ENCODE measurements at regions not wholly inside any gene's neighbourhood (a gene's known extent, or its start where the extent isn't known, plus 50 kb on each side); places are given as distances from the start of the nearest gene placed in this dataset.
"Not testable (repeated sequence)": the region's sequence is repeated elsewhere in the genome, so short reads cannot be mapped to it uniquely, and the experiment has no call there.

DNA sequence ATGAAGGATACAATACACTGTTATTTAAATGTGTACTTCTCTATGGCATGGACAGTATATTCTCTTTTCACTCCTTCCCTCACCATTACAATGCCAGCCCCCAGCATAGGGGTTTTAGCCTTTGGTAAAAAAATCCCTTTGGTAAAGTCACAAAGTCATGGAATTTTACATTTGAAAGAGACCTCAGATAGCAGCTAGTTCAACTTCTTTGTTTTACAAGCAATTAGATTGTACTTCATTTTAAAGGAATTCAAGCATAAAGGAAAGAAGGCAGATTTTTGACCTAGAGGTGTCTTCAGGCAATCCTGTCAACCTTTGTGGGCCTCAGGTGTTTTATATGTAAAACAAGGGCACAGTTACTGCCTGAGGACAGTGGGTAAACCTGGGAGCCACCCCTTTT, 1188.4 kb upstream of the AUTS2 start:
- no peak overlapping the region for H3K27ac ChIP-seq (ENCODE audit: low read length)
- ATAC-seq (replicated peaks in 1 of 4) (no peak), DNase-seq (no peak)
- H3K27me3 ChIP-seq (replicated peaks in 1 of 2; ENCODE audit: control insufficient read depth in 2 of 2, extremely low read depth in 1 of 2, insufficient read depth in 2 of 2, low read length in 1 of 2): no peaks in the 10 kb centered on the region
- no peak overlapping the region for H3K4me3 ChIP-seq (ENCODE audit: control insufficient read depth in 1 of 2, extremely low read depth in 1 of 2, low read length in 1 of 2)
- no peaks in the 10 kb centered on the region for H3K36me3 ChIP-seq (ENCODE audit: control insufficient read depth in 2 of 2, extremely low read depth in 1 of 2, insufficient read depth in 1 of 2, low read length in 1 of 2)
- POLR2A ChIA-PET: interaction anchor here in 1 of 2 donors (0.7 kb wide), 1 partner anchor 11 kb away, joined by 3 read pairs; no protein-coding TSS in a partner anchor
- Mint-ChIP-seq H3K4me1 (no peaks in the 10 kb centered on the region), H3K36me3 (no peaks in the 10 kb centered on the region), H3K4me3 (no peak overlapping the region), H3K27ac (no peak overlapping the region), H3K27me3 (no peaks in the 10 kb centered on the region), H3K9me3 (peaks cover 8 to 19% (median 9%) of the 10 kb centered on the region in 3 donors)
- no peaks in the 10 kb centered on the region for H3K4me1 ChIP-seq (ENCODE audit: control insufficient read depth in 1 of 2, extremely low read depth in 1 of 2, insufficient read depth in 2 of 2, low read length in 2 of 2)
- CTCF ChIA-PET: no interaction called here
- H3K9me3 ChIP-seq: peaks cover 4% of the 10 kb centered on the region

- not testable (repeated sequence) for H3K27ac ChIP-seq (ENCODE audit: low read length)
These were observed 1187.6 kb upstream of the AUTS2 start for GRCh38 chr7:68410693-68411092.

GRCh38 chr7:68411742-68412141, 1186.5 kb upstream of the AUTS2 start:
- Histone ChIP-seq H3K27me3 (replicated peaks in 1 of 2; ENCODE audit: control insufficient read depth in 2 of 2, extremely low read depth in 1 of 2, insufficient read depth in 2 of 2, low read length in 1 of 2) (no peaks in the 10 kb centered on the region), H3K4me1 (ENCODE audit: control insufficient read depth in 1 of 2, extremely low read depth in 1 of 2, insufficient read depth in 2 of 2, low read length in 2 of 2) (no peaks in the 10 kb centered on the region), H3K9me3 (peaks cover 9% of the 10 kb centered on the region), H3K27ac (ENCODE audit: low read length) (no peak overlapping the region), H3K4me3 (ENCODE audit: control insufficient read depth in 1 of 2, extremely low read depth in 1 of 2, low read length in 1 of 2) (no peak overlapping the region), H3K36me3 (ENCODE audit: control insufficient read depth in 2 of 2, extremely low read depth in 1 of 2, insufficient read depth in 1 of 2, low read length in 1 of 2) (no peaks in the 10 kb centered on the region)
- whole genome bisulfite sequencing (ENCODE audit: insufficient coverage): 40% methylated on average over 3 of the region's 6 CpGs
- Mint-ChIP-seq H3K9me3 (peaks cover 6 to 14% (median 8%) of the 10 kb centered on the region in 3 donors), H3K27me3 (no peaks in the 10 kb centered on the region), H3K27ac (no peak overlapping the region), H3K4me3 (no peak overlapping the region), H3K36me3 (no peaks in the 10 kb centered on the region), H3K4me1 (no peaks in the 10 kb centered on the region)
- ATAC-seq (replicated peaks in 1 of 4): no peak
- CTCF ChIA-PET: no interaction called here
- POLR2A ChIA-PET: no interaction called here
- no peak for DNase-seq

More at GRCh38 chr7:68410693-68411092, 1187.6 kb upstream of the AUTS2 start:
- DNase-seq; H3K4me3 ChIP-seq (ENCODE audit: control insufficient read depth in 1 of 2, extremely low read depth in 1 of 2, low read length in 1 of 2); H3K27me3 Mint-ChIP-seq; H3K36me3 ChIP-seq (ENCODE audit: control insufficient read depth in 2 of 2, extremely low read depth in 1 of 2, insufficient read depth in 1 of 2, low read length in 1 of 2); H3K27ac Mint-ChIP-seq; ATAC-seq (replicated peaks in 1 of 4); H3K4me1 ChIP-seq (ENCODE audit: control insufficient read depth in 1 of 2, extremely low read depth in 1 of 2, insufficient read depth in 2 of 2, low read length in 2 of 2); H3K27me3 ChIP-seq (replicated peaks in 1 of 2; ENCODE audit: control insufficient read depth in 2 of 2, extremely low read depth in 1 of 2, insufficient read depth in 2 of 2, low read length in 1 of 2); H3K4me1 Mint-ChIP-seq; CTCF ChIA-PET; H3K4me3 Mint-ChIP-seq; H3K36me3 Mint-ChIP-seq; H3K9me3 ChIP-seq: not testable (repeated sequence)
- H3K9me3 Mint-ChIP-seq: peaks cover 8 to 16% (median 8%) of the 10 kb centered on the region in 3 donors
- WGBS (ENCODE audit: insufficient coverage): 0% methylated on average over 1 of the region's 11 CpGs
- POLR2A ChIA-PET: interaction anchor here (0.7 kb wide), 2 partner anchors 12 to 283 kb away, joined by 3 to 5 read pairs; no protein-coding TSS in a partner anchor

DNA sequence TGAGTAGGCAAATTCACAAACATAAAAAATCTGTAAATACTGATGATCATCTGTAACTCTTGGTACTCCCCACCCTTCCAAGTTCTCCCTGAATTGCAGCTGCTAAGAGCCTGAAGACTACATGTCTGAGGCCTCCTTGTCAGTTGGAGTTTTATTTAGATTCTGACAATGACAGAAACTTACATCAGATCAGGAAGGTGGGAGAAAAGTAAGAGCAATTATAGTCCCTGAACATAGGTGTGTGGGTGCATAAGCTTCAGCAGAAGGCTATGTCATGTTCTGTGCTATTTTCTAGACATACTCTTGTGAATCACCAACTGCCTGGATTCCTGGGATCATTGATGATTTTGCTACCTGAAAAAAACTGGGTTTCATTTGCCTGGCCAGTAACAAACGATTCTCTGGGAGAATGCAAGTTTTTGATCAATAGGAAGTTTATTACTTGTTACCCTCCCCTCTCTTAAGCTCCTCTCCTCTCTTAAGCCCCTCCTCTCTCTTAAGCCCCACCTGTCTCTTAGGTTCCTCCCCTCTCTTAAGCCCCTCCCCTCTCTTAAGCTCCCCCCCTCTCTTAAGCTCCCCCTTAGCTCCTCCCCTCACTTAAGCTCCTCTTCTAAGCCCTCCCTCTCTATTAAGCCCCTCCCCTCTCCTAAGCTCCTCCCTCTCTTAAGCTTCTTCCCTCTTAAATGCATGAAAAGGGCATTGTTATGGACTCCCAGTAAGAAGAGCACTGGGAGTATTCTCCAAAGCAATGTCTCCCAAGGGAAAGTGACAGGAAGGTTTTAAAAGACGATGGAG, 1183.4 kb upstream of the AUTS2 start:
- ChIA-PET POLR2A (no interaction called here), CTCF (no interaction called here)
- no peaks in the 10 kb centered on the region for H3K36me3 ChIP-seq (ENCODE audit: control insufficient read depth in 2 of 2, extremely low read depth in 1 of 2, insufficient read depth in 1 of 2, low read length in 1 of 2)
- peaks cover 3 to 18% (median 8%) of the 10 kb centered on the region in 3 donors for H3K9me3 Mint-ChIP-seq
- H3K36me3 Mint-ChIP-seq: no peaks in the 10 kb centered on the region
- H3K27me3 ChIP-seq (replicated peaks in 1 of 2; ENCODE audit: control insufficient read depth in 2 of 2, extremely low read depth in 1 of 2, insufficient read depth in 2 of 2, low read length in 1 of 2): no peaks in the 10 kb centered on the region
- peaks cover 9% of the 10 kb centered on the region for H3K9me3 ChIP-seq
- no peak overlapping the region for H3K4me3 ChIP-seq (ENCODE audit: control insufficient read depth in 1 of 2, extremely low read depth in 1 of 2, low read length in 1 of 2)
- H3K4me3 Mint-ChIP-seq: no peak overlapping the region
- no peaks in the 10 kb centered on the region for H3K4me1 Mint-ChIP-seq
- no peaks in the 10 kb centered on the region for H3K27me3 Mint-ChIP-seq
- no peak overlapping the region for H3K27ac ChIP-seq (ENCODE audit: low read length)
- ATAC-seq (replicated peaks in 1 of 4) (no peak), DNase-seq (no peak)
- no peaks in the 10 kb centered on the region for H3K4me1 ChIP-seq (ENCODE audit: control insufficient read depth in 1 of 2, extremely low read depth in 1 of 2, insufficient read depth in 2 of 2, low read length in 2 of 2)
- H3K27ac Mint-ChIP-seq: no peak overlapping the region
- WGBS (ENCODE audit: insufficient coverage): 75% methylated on average over 1 of the region's 2 CpGs

- ATAC-seq (replicated peaks in 1 of 4) (no peak), DNase-seq (no peak)
- H3K9me3 ChIP-seq: peaks cover 9% of the 10 kb centered on the region
- H3K4me3 ChIP-seq (ENCODE audit: control insufficient read depth in 1 of 2, extremely low read depth in 1 of 2, low read length in 1 of 2): no peak overlapping the region
- peaks cover 2 to 24% (median 13%) of the 10 kb centered on the region in 3 donors for H3K9me3 Mint-ChIP-seq
- H3K27me3 Mint-ChIP-seq: no peaks in the 10 kb centered on the region
- H3K4me1 Mint-ChIP-seq: no peaks in the 10 kb centered on the region
- H3K36me3 ChIP-seq (ENCODE audit: control insufficient read depth in 2 of 2, extremely low read depth in 1 of 2, insufficient read depth in 1 of 2, low read length in 1 of 2): no peaks in the 10 kb centered on the region
- no peaks in the 10 kb centered on the region for H3K4me1 ChIP-seq (ENCODE audit: control insufficient read depth in 1 of 2, extremely low read depth in 1 of 2, insufficient read depth in 2 of 2, low read length in 2 of 2)
- H3K27ac Mint-ChIP-seq: no peak overlapping the region
- WGBS (ENCODE audit: insufficient coverage): no CpG with 5 or more reads among the region's 2 CpGs
- peaks cover 0 to 3% of the 10 kb centered on the region in 2 experiments for H3K27me3 ChIP-seq (replicated peaks in 1 of 2; ENCODE audit: control insufficient read depth in 2 of 2, extremely low read depth in 1 of 2, insufficient read depth in 2 of 2, low read length in 1 of 2)
- ChIA-PET CTCF (interaction anchor here in 1 of 2 donors (0.6 kb wide), 1 partner anchor 704 kb away, joined by 3 read pairs; no protein-coding TSS in a partner anchor), POLR2A (no interaction called here)
- no peak overlapping the region for H3K4me3 Mint-ChIP-seq
- no peaks in the 10 kb centered on the region for H3K36me3 Mint-ChIP-seq
- no peak overlapping the region for H3K27ac ChIP-seq (ENCODE audit: low read length)
These were observed 1181.3 kb upstream of the AUTS2 start for GRCh38 chr7:68417002-68417401.

DNA sequence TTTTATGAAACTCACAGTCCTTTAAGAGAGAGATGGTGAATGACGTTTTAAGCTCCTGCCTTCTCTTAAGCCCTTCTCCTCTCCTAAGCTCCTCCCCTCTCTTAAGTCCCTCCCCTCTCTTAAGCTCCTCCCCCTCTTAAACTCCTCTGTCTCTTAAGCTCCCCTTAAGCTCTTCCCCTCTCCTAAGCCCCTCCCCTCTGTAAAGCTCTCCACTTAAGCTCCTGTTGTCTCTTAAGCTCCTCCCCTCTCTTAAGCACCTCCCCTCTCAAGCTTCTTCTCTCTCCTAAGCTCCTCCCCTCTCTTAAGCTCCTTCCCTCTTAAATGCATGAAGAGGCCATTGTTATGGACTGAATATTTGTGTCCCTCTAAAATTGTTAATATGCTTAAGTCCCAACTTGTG, 1180.6 kb upstream of the AUTS2 start:
- ChIA-PET POLR2A (no interaction called here), CTCF (interaction anchor here in 1 of 2 donors (0.6 kb wide), 1 partner anchor 166 kb away, joined by 3 read pairs; no protein-coding TSS in a partner anchor)
- Mint-ChIP-seq H3K4me3 (no peak overlapping the region), H3K36me3 (no peaks in the 10 kb centered on the region), H3K4me1 (no peaks in the 10 kb centered on the region), H3K27me3 (no peaks in the 10 kb centered on the region), H3K27ac (no peak overlapping the region), H3K9me3 (peaks cover 2 to 20% (median 9%) of the 10 kb centered on the region in 3 donors)
- Histone ChIP-seq H3K4me1 (ENCODE audit: control insufficient read depth in 1 of 2, extremely low read depth in 1 of 2, insufficient read depth in 2 of 2, low read length in 2 of 2) (no peaks in the 10 kb centered on the region), H3K36me3 (ENCODE audit: control insufficient read depth in 2 of 2, extremely low read depth in 1 of 2, insufficient read depth in 1 of 2, low read length in 1 of 2) (no peaks in the 10 kb centered on the region), H3K4me3 (ENCODE audit: control insufficient read depth in 1 of 2, extremely low read depth in 1 of 2, low read length in 1 of 2) (no peak overlapping the region), H3K27me3 (replicated peaks in 1 of 2; ENCODE audit: control insufficient read depth in 2 of 2, extremely low read depth in 1 of 2, insufficient read depth in 2 of 2, low read length in 1 of 2) (peaks cover 0 to 3% of the 10 kb centered on the region in 2 experiments), H3K9me3 (peaks cover 9% of the 10 kb centered on the region), H3K27ac (ENCODE audit: low read length) (no peak overlapping the region)
- ATAC-seq (replicated peaks in 1 of 4) (no peak), DNase-seq (no peak)
- WGBS (ENCODE audit: insufficient coverage): 60% methylated on average over 1 of the region's 1 CpG
